HG03103 (cell line): ENCODE measurements at regions not wholly inside any gene's neighbourhood (a gene's known extent, or its start where the extent isn't known, plus 50 kb on each side); places are given as distances from the start of the nearest gene placed in this dataset.
"Not testable (repeated sequence)": the region's sequence is repeated elsewhere in the genome, so short reads cannot be mapped to it uniquely, and the experiment has no call there.

Experiments used
- ATAC-seq: cut with Tn5 transposase; IDR thresholded peaks from one replicate; pipeline ENCODE4 v1.9.1; 2021; ENCODE audit warnings: low read depth; ENCODE audit not compliant: unreplicated experiment

GRCh38 chr5:74389531-74390305 is 250.8 kb downstream of the ENC1 start:
- no peak for ATAC-seq

DNA sequence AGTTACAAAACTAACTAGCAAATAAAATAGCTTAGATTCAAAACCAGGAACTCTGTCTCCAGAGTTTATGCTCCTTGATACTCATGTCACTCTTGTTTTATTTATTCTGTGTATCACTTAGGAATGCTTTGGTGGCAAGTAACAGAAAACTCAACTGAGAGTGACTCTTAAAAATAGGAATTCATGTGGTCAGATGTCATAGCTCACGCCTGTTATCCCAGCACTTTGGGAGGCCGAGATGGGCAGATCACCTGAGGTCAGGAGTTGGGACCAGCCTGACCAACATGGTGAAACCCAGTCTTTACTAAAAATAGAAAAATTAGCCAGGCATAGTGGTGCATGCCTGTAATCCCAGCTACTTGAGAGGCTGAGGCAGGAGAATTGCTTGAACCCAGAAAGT is 252.1 kb downstream of the ENC1 start:
- ATAC-seq, result not testable (repeated sequence)

DNA sequence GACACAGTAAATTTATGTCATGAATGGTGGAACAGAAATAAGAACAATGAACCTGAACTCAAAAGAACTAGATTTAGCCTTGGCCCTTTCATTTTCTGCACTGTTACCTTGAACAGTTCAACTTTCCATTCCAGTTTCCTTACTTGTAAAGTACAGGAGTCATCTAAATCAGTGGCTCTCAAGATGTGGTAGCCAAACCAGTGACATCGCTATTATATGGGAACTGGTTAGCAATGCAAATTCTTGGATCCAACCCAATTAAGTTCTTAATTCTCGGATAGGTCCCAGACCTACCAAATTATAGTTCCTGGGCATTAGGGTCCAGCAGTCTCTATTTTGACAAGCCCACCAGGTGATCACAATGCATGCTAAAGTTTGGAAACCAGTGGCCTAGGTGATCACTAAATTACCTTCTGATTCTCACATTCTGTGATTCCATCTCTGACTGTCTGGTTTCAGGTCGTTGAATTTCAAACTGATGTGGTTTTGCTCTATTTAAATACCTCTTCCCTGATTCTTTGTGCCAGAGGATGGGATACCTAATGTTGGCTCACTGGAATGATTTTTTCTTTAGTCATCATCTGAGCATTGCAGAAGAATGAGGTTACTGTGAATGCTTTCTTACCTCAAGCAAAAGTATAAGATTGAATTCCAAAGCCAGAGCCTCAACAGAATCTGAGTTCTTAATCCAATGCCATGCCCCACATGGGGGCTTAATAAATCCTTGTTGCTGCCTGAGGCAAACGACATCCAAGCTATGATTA is 253.8 kb downstream of the ENC1 start:
- ATAC-seq, result no peak

DNA sequence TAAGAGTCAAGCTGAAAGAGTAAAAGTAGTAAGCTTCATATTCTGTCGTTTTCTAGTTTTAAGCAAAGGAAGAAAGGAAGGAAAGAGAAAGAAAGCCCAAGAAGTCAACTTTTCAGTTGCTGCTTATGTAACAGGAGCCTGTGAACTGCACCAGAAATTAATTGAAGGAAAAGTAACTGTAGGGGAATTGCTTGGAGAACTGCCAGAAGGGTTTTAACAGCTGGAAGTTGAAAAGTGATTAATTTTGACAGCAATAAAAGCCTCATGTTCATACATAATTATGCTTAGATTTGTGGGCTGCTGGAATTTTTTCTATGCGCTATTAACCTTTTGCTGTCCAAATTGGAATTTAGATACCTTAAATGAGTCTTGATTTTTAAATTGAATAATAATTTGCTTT is 255.7 kb downstream of the ENC1 start:
- ATAC-seq, result no peak

DNA sequence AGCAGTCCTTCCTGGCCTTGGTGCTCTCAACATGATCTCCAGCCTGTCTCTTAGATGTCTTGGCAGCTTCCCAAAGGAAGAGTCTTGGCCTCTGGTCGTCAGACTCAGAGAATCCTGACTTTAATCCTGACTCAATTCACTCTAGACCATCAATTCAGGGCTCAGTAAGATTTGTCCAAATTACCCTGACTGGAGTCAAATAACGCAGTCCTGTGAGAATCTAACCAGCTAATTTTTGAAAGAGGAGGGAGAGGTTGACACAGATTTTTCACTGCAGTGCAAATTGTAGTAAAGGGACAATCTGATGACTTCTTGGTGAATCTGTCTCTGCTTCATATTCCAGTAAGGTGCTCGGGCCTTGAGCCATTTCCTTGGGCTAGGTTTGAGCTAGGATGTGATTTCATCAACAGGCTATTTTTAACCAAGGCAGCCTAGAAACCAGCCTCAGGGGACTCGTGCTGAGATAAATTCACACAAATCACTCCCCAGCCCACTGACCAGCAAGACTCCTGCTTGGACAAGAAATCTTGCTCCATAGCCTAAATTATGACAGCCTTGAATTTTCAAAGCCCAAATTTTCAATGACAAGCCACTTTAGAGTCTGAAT is 257.4 kb downstream of the ENC1 start:
- no peak for ATAC-seq

- no peak for ATAC-seq
Observed at GRCh38 chr5:74382123-74382855, 258.2 kb downstream of the ENC1 start.

GRCh38 chr5:74380193-74380592 is 260.3 kb downstream of the ENC1 start:
- no peak for ATAC-seq

DNA sequence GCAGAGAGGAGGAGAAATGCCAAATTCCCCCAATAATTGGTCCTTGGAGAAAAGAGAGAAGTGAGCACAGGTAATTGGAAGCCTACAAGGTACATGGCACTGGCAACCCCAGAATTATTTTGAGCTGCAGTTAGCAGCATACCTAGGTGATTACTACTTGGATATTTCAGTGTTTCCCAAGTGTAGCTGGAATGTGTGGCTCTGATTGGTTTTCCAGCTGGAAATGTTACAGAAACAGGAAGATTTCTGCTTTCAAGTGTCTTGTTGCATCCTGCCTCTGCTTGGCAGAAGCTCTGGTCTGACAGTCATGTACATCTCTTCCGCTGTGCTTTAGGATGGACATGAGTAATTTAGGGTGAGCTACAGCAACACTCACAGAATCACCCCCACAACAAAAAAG is 262.1 kb downstream of the ENC1 start:
- ATAC-seq, result no peak

- ATAC-seq, result no peak
Observed at GRCh38 chr5:74376187-74376586, 264.3 kb downstream of the ENC1 start.

GRCh38 chr5:74375271-74375670 is 265.3 kb downstream of the ENC1 start:
- ATAC-seq, result no peak

GRCh38 chr5:74374656-74375055 is 265.9 kb downstream of the ENC1 start:
- ATAC-seq, result no peak

GRCh38 chr5:74373076-74373475 is 267.5 kb downstream of the ENC1 start:
- no peak for ATAC-seq

GRCh38 chr5:74372502-74373064 is 267.9 kb downstream of the ENC1 start:
- ATAC-seq, result no peak

GRCh38 chr5:74372051-74372450 is 268.5 kb downstream of the ENC1 start:
- no peak for ATAC-seq

DNA sequence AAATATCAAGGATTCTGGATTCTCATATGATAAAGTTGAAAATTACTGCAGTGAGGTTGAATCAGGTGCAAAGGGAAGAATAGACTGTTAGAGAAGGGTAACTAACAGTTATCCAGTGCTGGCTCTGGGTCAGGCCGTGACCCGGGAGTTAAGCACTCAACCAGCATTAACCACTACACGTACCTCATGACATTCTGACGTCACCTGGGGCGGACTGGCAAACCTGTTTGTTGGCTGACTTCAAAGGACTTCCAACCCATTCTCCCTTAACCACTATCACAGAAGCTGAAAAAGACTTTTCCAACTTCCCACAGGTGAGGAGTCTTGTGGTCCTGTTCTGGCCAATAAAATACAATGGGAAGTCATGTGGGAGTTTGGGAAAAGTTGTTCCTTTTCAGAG is 268.9 kb downstream of the ENC1 start:
- ATAC-seq, result no peak

GRCh38 chr5:74370168-74370567 is 270.4 kb downstream of the ENC1 start:
- ATAC-seq, result no peak

DNA sequence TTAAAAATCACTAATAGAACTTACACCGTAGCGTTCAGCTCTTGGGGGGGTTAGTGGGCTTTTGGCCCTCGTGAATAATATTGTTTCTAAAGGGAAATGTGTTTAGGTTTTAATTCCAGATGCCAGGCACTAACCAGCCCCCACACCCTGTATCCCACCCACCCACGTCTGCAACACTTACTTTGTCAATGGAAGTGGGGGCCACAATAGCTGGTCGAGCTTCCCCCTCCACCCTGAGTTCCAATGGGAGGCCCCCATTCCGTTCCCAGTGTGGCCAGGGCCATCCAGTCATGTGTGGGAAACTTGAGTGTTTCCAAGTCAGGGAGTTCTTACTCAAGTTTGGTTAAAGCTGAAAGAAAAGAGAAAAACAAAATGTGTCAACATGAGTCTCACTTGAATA is 271.4 kb downstream of the ENC1 start:
- no peak for ATAC-seq

DNA sequence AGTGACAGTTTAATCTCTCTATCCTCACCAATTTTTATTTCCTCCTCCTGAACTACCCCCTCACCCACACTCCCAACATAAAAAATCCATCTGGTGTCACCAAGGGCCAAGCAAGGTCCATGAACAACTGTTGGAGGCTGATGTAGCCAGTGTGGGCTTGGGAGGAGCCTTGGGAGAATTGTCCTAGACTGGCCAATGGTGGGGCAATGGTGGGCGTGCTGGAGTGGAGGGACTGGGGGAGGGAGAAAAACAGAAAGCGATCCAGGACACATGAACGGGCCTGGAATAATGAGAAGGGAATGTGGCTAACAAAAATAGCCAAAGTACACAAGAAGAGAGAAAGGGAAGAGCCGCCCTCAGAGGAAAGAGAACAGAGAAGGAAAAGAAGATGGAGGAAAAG is 272.6 kb downstream of the ENC1 start:
- ATAC-seq, result no peak

- no peak for ATAC-seq
Observed at GRCh38 chr5:74367241-74367733, 273.2 kb downstream of the ENC1 start.

DNA sequence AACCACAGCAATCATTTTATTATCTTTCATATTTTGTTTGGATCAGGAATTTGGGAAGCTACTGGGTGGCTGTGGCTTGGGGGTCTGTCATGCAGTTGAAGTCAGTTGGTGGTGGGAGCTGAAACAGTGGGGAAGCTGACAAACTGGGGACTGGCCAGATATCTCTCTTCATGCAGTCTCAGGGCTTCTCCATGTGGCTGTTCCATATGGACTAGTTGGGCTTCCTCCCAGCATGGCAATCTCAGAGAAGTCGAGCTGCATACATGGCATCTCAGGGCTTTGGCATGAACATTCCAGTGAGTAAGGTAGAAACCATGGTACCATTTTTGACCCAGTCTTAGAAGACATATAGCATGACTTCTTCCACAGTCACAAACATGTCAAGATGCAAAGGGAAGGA is 274.8 kb downstream of the ENC1 start:
- no peak for ATAC-seq

GRCh38 chr5:74364507-74364906 is 276.0 kb downstream of the ENC1 start:
- ATAC-seq, result no peak
